ENCODE measurements at regions not wholly inside any gene's neighbourhood (a gene's known extent, or its start where the extent isn't known, plus 50 kb on each side); places are given as distances from the start of the nearest gene placed in this dataset.

DNA sequence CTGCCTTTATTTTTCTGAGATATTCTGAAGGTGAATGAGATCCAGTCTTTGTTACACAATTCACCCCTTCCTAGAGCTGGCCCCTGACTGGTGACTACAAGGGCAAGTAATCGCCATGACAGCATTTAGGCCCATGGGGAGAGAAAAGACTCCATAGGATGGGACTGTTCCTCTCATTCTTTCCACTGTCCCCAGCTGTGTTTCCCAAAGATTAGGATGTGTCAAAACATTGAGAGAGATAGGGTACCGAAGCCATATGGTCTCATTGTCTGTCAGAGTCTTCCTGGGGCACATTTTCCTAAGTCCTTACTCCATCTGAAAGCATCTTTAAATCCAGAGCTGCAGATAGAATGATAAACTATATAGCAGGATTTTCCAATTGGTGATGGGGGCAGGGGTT, 423.5 kb downstream of the OMA1 start:
- 40 to 71% methylated on average over 1 to 2 of the region's 2 CpGs for WGBS, 2 experiments (ENCODE audit: insufficient coverage in 1 of 2, insufficient read length in 1 of 2)
- Mint-ChIP-seq H3K27ac (no peak overlapping the region), H3K36me3 (ENCODE audit: low read depth) (no peaks in the 10 kb centered on the region), H3K9me3 (peaks cover 8% of the 10 kb centered on the region), H3K27me3 (ENCODE audit: insufficient read depth) (no peaks in the 10 kb centered on the region), H3K4me3 (no peak overlapping the region), H3K4me1 (peaks cover 6% of the 10 kb centered on the region)
- no peak overlapping the region for H3K27ac ChIP-seq (ENCODE audit: low read depth, low read length)
- TF ChIP-seq, protein P1, sequence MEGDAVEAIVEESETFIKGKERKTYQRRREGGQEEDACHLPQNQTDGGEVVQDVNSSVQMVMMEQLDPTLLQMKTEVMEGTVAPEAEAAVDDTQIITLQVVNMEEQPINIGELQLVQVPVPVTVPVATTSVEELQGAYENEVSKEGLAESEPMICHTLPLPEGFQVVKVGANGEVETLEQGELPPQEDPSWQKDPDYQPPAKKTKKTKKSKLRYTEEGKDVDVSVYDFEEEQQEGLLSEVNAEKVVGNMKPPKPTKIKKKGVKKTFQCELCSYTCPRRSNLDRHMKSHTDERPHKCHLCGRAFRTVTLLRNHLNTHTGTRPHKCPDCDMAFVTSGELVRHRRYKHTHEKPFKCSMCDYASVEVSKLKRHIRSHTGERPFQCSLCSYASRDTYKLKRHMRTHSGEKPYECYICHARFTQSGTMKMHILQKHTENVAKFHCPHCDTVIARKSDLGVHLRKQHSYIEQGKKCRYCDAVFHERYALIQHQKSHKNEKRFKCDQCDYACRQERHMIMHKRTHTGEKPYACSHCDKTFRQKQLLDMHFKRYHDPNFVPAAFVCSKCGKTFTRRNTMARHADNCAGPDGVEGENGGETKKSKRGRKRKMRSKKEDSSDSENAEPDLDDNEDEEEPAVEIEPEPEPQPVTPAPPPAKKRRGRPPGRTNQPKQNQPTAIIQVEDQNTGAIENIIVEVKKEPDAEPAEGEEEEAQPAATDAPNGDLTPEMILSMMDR (conservative IDR thresholded peaks at IDR 0.05): no peak
- peaks cover 6% of the 10 kb centered on the region for H3K4me1 ChIP-seq (ENCODE audit: control insufficient read depth, insufficient read depth, low read length)
- H3K9me3 ChIP-seq (ENCODE audit: control insufficient read depth, low read length): no peaks in the 10 kb centered on the region
- H3K36me3 ChIP-seq (ENCODE audit: control insufficient read depth, insufficient read depth, low read length): no peaks in the 10 kb centered on the region
- H3K9ac ChIP-seq (ENCODE audit: extremely low read depth, low read length, poor library complexity, severe bottlenecking): no peak overlapping the region
- DNase-seq: no peak
- no peak overlapping the region for H3K4me3 ChIP-seq (ENCODE audit: low read length)
- no peaks in the 10 kb centered on the region for H3K27me3 ChIP-seq (ENCODE audit: control insufficient read depth, insufficient read depth, low read length, poor library complexity, severe bottlenecking)

DNA sequence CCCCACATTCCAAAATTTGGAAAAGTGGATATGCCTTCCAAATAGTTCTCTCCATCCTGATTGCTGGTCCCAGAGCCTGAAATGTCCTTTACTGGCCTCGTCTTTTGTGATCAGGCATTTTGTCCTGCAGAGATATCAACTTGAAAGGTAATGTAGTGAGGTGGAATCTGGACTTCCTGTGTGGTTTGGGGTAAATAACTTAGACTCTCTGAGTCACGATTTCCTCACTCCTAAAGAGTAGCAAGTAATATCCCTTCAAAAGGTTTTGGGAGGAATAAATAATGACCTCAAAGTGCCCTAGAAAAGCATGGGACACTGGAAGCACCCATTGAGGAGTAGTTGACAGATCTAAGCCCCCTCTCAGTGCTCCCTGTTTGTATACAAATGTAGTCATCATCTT, 426.6 kb downstream of the OMA1 start:
- Mint-ChIP-seq H3K27me3 (ENCODE audit: insufficient read depth) (no peaks in the 10 kb centered on the region), H3K27ac (no peak overlapping the region), H3K9me3 (peaks cover 15% of the 10 kb centered on the region), H3K4me3 (no peak overlapping the region), H3K36me3 (ENCODE audit: low read depth) (no peaks in the 10 kb centered on the region), H3K4me1 (peaks cover 6% of the 10 kb centered on the region)
- Histone ChIP-seq H3K27me3 (ENCODE audit: control insufficient read depth, insufficient read depth, low read length, poor library complexity, severe bottlenecking) (no peaks in the 10 kb centered on the region), H3K27ac (ENCODE audit: low read depth, low read length) (no peak overlapping the region), H3K4me1 (ENCODE audit: control insufficient read depth, insufficient read depth, low read length) (peaks cover 6% of the 10 kb centered on the region), H3K9me3 (ENCODE audit: control insufficient read depth, low read length) (peaks cover 15% of the 10 kb centered on the region), H3K9ac (ENCODE audit: extremely low read depth, low read length, poor library complexity, severe bottlenecking) (no peak overlapping the region), H3K36me3 (ENCODE audit: control insufficient read depth, insufficient read depth, low read length) (no peaks in the 10 kb centered on the region), H3K4me3 (ENCODE audit: low read length) (no peak overlapping the region)
- 86% methylated on average over 2 of the region's 2 CpGs; no CpG with 5 or more reads in 1 of the 2 experiments for WGBS, 2 experiments (ENCODE audit: insufficient coverage in 1 of 2, insufficient read length in 1 of 2)
- DNase-seq: no peak
- TF ChIP-seq, protein P1 (conservative IDR thresholded peaks at IDR 0.05): no peak

DNA sequence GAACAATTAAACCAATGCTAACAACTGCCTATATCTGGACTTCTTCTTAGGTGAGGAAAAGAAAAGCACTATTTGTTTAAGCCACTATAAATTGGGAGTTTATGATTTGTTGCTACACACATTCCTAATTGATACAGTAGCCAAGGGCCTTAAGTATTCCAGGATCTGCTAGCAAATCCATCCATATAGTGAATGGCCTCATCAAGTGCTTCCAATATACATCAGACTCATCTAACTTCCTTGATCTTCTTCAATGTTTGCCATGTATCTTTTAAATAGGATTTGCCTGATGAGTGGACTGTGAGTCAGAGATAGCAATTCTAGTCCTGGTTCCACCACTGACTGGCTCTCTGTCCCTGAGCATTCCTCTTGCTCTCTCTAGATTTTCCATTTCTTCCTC, 430.2 kb downstream of the OMA1 start:
- H3K4me1 Mint-ChIP-seq: no peaks in the 10 kb centered on the region

More for the DNA sequence above, 430.2 kb downstream of the OMA1 start:
- H3K36me3 Mint-ChIP-seq (ENCODE audit: low read depth): no peaks in the 10 kb centered on the region
- H3K27ac Mint-ChIP-seq: no peak overlapping the region
- no peak overlapping the region for H3K4me3 Mint-ChIP-seq
- H3K4me1 ChIP-seq (ENCODE audit: control insufficient read depth, insufficient read depth, low read length): no peaks in the 10 kb centered on the region
- peaks cover 23% of the 10 kb centered on the region for H3K9me3 Mint-ChIP-seq
- peaks cover 22% of the 10 kb centered on the region for H3K9me3 ChIP-seq (ENCODE audit: control insufficient read depth, low read length)
- peaks cover 2% of the 10 kb centered on the region for H3K27me3 Mint-ChIP-seq (ENCODE audit: insufficient read depth)
- no peak for DNase-seq
- no peak overlapping the region for H3K9ac ChIP-seq (ENCODE audit: extremely low read depth, low read length, poor library complexity, severe bottlenecking)
- H3K36me3 ChIP-seq (ENCODE audit: control insufficient read depth, insufficient read depth, low read length): no peaks in the 10 kb centered on the region
- no peaks in the 10 kb centered on the region for H3K27me3 ChIP-seq (ENCODE audit: control insufficient read depth, insufficient read depth, low read length, poor library complexity, severe bottlenecking)
- H3K27ac ChIP-seq (ENCODE audit: low read depth, low read length): no peak overlapping the region
- no peak overlapping the region for H3K4me3 ChIP-seq (ENCODE audit: low read length)
- TF ChIP-seq, protein P1 (conservative IDR thresholded peaks at IDR 0.05): no peak
